ENCODE measurements at regions not wholly inside any gene's neighbourhood (a gene's known extent, or its start where the extent isn't known, plus 50 kb on each side); places are given as distances from the start of the nearest gene placed in this dataset.

DNA sequence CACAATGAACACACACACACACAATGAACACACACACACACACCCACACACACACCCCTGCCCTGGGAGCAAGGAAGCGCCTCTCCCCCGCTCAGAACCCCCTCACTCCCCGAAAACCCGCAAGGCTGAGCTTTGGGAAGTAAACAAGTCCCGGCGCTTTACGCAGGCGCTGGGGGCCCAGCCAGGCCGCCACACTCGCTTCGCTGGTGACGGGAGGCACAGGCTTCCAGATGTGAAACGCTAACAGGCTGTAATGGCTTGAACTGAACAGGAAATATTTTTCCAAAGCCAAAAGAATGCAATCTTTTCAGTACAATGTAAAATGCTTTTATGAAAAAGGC lies 122.7 kb upstream of the IGF1R start:
- H3K4me3 ChIP-seq: no peak overlapping the region
- H3K4me1 ChIP-seq: peaks cover 15% of the 10 kb centered on the region
- no peaks in the 10 kb centered on the region for H3K27me3 ChIP-seq
- peak overlapping the region; percentile 55 to 75 for H3K27ac ChIP-seq
- 30 to 48% methylated on average over 12 to 13 of the region's 13 CpGs for WGBS, 2 donors
- no peaks in the 10 kb centered on the region for H3K36me3 ChIP-seq (ENCODE audit: low read depth, missing control alignments)
- TF ChIP-seq, protein P1, sequence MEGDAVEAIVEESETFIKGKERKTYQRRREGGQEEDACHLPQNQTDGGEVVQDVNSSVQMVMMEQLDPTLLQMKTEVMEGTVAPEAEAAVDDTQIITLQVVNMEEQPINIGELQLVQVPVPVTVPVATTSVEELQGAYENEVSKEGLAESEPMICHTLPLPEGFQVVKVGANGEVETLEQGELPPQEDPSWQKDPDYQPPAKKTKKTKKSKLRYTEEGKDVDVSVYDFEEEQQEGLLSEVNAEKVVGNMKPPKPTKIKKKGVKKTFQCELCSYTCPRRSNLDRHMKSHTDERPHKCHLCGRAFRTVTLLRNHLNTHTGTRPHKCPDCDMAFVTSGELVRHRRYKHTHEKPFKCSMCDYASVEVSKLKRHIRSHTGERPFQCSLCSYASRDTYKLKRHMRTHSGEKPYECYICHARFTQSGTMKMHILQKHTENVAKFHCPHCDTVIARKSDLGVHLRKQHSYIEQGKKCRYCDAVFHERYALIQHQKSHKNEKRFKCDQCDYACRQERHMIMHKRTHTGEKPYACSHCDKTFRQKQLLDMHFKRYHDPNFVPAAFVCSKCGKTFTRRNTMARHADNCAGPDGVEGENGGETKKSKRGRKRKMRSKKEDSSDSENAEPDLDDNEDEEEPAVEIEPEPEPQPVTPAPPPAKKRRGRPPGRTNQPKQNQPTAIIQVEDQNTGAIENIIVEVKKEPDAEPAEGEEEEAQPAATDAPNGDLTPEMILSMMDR (IDR thresholded peaks at IDR 0.05): no peak
- no peak for TF ChIP-seq POLR2A (IDR thresholded peaks at IDR 0.05)
- DNase-seq: peak; percentile 58
- H3K9me3 ChIP-seq: no peaks in the 10 kb centered on the region
- intact Hi-C loops (cut with DNase I; ENCODE audit: low total_unique reads): no loop called here

DNA sequence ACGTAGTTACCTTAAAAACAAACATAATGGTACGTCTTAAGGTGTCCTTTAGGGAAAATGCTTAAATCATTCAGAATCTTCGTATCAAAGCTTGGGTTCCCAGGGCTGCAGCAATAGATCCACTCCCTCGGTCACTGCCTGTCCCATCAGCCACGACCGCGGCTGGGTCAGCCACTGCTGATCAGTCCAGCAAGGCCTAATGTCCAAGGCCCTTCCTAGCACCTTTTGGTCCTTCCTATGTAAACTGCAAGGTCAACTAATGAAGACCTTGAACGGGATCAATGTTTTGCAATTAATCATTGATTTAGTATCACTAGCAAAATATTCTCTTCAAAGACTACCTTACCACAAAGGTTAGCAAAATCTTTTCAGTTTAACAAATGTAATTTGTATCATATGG lies 122.2 kb upstream of the IGF1R start:
- H3K4me1 ChIP-seq: peaks cover 15% of the 10 kb centered on the region
- TF ChIP-seq POLR2A (IDR thresholded peaks at IDR 0.05): no peak
- TF ChIP-seq, protein P1 (IDR thresholded peaks at IDR 0.05): no peak
- H3K27me3 ChIP-seq: no peaks in the 10 kb centered on the region
- DNase-seq: no peak
- H3K9me3 ChIP-seq: no peaks in the 10 kb centered on the region
- H3K36me3 ChIP-seq (ENCODE audit: low read depth, missing control alignments): no peaks in the 10 kb centered on the region
- WGBS, 2 donors: 67 to 68% methylated on average over 8 of the region's 8 CpGs
- intact Hi-C loops (cut with DNase I; ENCODE audit: low total_unique reads): no loop called here
- peak overlapping the region in 1 of 2 donors; percentile 75 for H3K27ac ChIP-seq
- no peak overlapping the region for H3K4me3 ChIP-seq

DNA sequence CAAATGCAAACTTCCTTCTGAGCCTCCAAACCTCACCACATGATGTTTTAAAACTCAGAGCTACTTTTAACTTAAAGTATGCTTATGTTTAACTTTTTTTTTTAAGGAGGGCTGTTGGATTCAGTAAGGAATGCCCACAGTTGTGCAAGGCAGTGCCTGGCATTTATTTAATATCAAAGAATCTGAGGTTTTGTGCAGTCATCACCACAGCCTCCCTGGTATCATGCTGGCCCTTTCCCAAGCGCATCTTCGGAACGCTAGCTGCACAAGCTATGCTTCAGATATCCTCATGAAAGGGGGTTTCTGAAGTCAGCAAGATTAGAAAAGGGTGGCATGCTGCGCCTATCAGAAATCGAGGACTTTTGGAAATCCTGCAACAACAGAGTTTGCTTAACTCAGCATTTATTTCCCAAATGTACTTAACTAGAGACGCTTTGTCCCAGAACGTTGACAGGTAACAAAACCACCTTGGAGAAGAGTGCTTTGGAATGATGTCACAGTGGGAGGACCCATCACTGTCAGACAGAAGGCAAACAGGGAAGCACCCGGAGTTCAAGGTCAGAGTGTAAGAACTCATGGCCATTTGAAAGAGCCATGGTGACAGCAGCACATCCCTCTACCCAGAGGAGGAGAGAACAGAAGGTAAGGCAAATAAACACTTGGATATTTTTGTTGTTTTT lies 120.2 kb upstream of the IGF1R start:
- 58 to 64% methylated on average over 8 of the region's 8 CpGs for WGBS, 2 donors
- H3K4me1 ChIP-seq: peaks cover 15% of the 10 kb centered on the region
- no peaks in the 10 kb centered on the region for H3K36me3 ChIP-seq (ENCODE audit: low read depth, missing control alignments)
- no peak overlapping the region for H3K4me3 ChIP-seq
- no peaks in the 10 kb centered on the region for H3K27me3 ChIP-seq
- intact Hi-C loops (cut with DNase I; ENCODE audit: low total_unique reads): no loop called here
- TF ChIP-seq, protein P1 (IDR thresholded peaks at IDR 0.05): no peak
- TF ChIP-seq POLR2A (IDR thresholded peaks at IDR 0.05): no peak
- no peak overlapping the region for H3K27ac ChIP-seq
- no peak for DNase-seq
- no peaks in the 10 kb centered on the region for H3K9me3 ChIP-seq

DNA sequence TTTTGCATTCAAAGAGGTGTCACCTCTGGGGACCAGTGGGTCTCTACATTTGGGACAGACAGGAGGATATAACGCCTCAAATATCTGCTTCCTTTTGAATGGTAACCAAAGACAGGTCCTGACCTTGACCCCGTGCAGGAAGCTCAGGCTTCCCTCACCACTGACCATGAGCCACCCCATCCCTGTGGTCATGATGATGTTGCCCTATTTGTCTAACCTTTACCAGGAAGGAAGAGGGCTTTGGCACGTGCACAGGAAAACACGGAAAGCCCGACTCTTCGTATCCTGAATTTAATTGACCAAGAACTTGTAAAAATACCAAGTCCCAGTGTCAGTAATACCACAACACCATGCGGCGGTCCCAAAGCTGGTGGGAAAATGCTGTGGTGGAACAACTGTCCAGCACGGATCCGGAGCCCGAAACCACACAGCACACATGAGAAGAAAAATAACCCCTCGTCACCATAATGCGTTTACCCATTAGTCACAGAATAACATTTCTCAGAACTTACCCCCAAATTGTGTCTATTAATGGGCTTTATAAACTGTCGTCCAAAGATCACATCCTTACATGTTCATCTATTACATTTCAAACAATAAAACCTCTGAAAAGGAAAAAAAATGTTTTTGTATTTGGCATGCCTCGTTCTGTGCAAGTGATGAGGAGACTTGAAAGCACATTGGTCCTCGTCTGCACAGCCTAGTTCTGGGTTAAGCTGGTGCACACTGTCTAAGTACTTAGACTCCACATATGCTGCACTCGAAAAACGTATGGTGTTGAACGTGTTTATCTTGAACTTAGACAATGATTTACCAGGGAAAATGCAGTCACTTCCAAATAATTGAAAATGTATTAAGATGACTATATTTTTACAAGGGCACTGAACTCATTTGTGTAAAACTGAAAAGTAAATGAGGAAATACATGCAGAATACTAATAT lies 118.9 kb upstream of the IGF1R start:
- intact Hi-C loops (cut with DNase I; ENCODE audit: low total_unique reads): no loop called here
- Histone ChIP-seq H3K27me3 (no peaks in the 10 kb centered on the region), H3K27ac (no peak overlapping the region), H3K4me1 (peaks cover 13% of the 10 kb centered on the region), H3K9me3 (no peaks in the 10 kb centered on the region), H3K36me3 (ENCODE audit: low read depth, missing control alignments) (no peaks in the 10 kb centered on the region), H3K4me3 (no peak overlapping the region)
- DNase-seq: no peak
- 81 to 87% methylated on average over 19 of the region's 19 CpGs for WGBS, 2 donors
- no peak for TF ChIP-seq POLR2A (IDR thresholded peaks at IDR 0.05)
- TF ChIP-seq, protein P1 (IDR thresholded peaks at IDR 0.05): no peak
